Panc1 (cell line): ENCODE measurements at regions not wholly inside any gene's neighbourhood (a gene's known extent, or its start where the extent isn't known, plus 50 kb on each side); places are given as distances from the start of the nearest gene placed in this dataset.

Source experiments
- CTCF ChIP-seq: fragments of 450-650 bp; IDR thresholded peaks from 2 replicates; pipeline ENCODE4 v1.5.1; 2017; ENCODE audit warnings: mild to moderate bottlenecking
- POLR2AphosphoS5 ChIP-seq: IDR thresholded peaks from 2 replicates; pipeline ENCODE4 v1.6.1; 2012; ENCODE audit warnings: mild to moderate bottlenecking, low read depth, low read length, moderate library complexity
- SIN3A ChIP-seq: IDR thresholded peaks from 2 replicates; pipeline ENCODE4 v1.6.1; 2012; ENCODE audit warnings: low read depth, mild to moderate bottlenecking, low read length, moderate library complexity, borderline replicate concordance; ENCODE audit not compliant: insufficient read depth
- TCF7L2 ChIP-seq: IDR thresholded peaks from 2 replicates; pipeline ENCODE4 v1.6.1; 2011; ENCODE audit warnings: mild to moderate bottlenecking, low read depth, low read length, inconsistent platforms
- TF ChIP-seq, protein P1 (sequence below), 2 experiments: IDR thresholded peaks; 2 replicates each; pipeline ENCODE4 v1.6.1; 2011 to 2012; ENCODE audit warnings: low read depth in 2 of 2, control low read depth in 1 of 2, low read length in 1 of 2, mild to moderate bottlenecking in 1 of 2, moderate library complexity in 1 of 2; ENCODE audit not compliant: insufficient read depth in 1 of 2

GRCh38 chr10:125578658-125579315, 104.2 kb downstream of the TEX36 start:
- TF ChIP-seq CTCF (no peak), SIN3A (no peak), POLR2AphosphoS5 (no peak), TCF7L2 (no peak)
- TF ChIP-seq, protein P1, sequence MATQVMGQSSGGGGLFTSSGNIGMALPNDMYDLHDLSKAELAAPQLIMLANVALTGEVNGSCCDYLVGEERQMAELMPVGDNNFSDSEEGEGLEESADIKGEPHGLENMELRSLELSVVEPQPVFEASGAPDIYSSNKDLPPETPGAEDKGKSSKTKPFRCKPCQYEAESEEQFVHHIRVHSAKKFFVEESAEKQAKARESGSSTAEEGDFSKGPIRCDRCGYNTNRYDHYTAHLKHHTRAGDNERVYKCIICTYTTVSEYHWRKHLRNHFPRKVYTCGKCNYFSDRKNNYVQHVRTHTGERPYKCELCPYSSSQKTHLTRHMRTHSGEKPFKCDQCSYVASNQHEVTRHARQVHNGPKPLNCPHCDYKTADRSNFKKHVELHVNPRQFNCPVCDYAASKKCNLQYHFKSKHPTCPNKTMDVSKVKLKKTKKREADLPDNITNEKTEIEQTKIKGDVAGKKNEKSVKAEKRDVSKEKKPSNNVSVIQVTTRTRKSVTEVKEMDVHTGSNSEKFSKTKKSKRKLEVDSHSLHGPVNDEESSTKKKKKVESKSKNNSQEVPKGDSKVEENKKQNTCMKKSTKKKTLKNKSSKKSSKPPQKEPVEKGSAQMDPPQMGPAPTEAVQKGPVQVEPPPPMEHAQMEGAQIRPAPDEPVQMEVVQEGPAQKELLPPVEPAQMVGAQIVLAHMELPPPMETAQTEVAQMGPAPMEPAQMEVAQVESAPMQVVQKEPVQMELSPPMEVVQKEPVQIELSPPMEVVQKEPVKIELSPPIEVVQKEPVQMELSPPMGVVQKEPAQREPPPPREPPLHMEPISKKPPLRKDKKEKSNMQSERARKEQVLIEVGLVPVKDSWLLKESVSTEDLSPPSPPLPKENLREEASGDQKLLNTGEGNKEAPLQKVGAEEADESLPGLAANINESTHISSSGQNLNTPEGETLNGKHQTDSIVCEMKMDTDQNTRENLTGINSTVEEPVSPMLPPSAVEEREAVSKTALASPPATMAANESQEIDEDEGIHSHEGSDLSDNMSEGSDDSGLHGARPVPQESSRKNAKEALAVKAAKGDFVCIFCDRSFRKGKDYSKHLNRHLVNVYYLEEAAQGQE (IDR thresholded peaks at IDR 0.05; ENCODE audit: insufficient read depth in 1 of 2, low read depth in 2 of 2, low read length in 1 of 2), result no peak
